Lower leg skin (tissue), 3 donors: ENCODE measurements at regions not wholly inside any gene's neighbourhood (a gene's known extent, or its start where the extent isn't known, plus 50 kb on each side); places are given as distances from the start of the nearest gene placed in this dataset.

Source experiments
- CTCF ChIP-seq, 3 donors: fragments of 450-650 bp; IDR thresholded peaks; one replicate each; pipeline ENCODE4 v1.5.1; 2016; ENCODE audit warnings: antibody characterized with exemption in 3 of 3, mild to moderate bottlenecking in 3 of 3, moderate library complexity in 2 of 3
- POLR2A ChIP-seq, 2 donors: fragments of 450-650 bp; IDR thresholded peaks; one replicate each; pipeline ENCODE4 v1.6.1; 2016 to 2017; ENCODE audit warnings: antibody characterized with exemption in 2 of 2, mild to moderate bottlenecking in 1 of 2, moderate library complexity in 1 of 2

GRCh38 chr4:170336238-170336775 lies 246.6 kb upstream of the AADAT start:
- no peak for TF ChIP-seq CTCF (IDR thresholded peaks at IDR 0.05)
- TF ChIP-seq POLR2A (IDR thresholded peaks at IDR 0.05), result no peak
